SK-N-MC (cell line): ENCODE measurements at regions not wholly inside any gene's neighbourhood (a gene's known extent, or its start where the extent isn't known, plus 50 kb on each side); places are given as distances from the start of the nearest gene placed in this dataset.

Experiments
- EZH2 ChIP-seq: fragments of 200-600 bp; sonication (generic); IDR thresholded peaks from one replicate; pipeline ENCODE4 v1.6.1; 2017; ENCODE audit warnings: antibody characterized with exemption
- FOXP2 ChIP-seq: optimal IDR thresholded peaks from 2 replicates; pipeline ENCODE3; 2011; ENCODE audit warnings: mild to moderate bottlenecking, moderate library complexity; ENCODE audit not compliant: insufficient read depth; ENCODE audit errors: extremely low read length, control extremely low read depth
- POLR2AphosphoS5 ChIP-seq: IDR thresholded peaks from 2 replicates; pipeline ENCODE4 v1.6.1; 2012; ENCODE audit warnings: mild to moderate bottlenecking, low read depth, low read length, borderline replicate concordance

- TF ChIP-seq EZH2 (no peak), POLR2AphosphoS5 (no peak), FOXP2 (no peak)
Measured at GRCh38 chr5:74063821-74064220, 437.8 kb downstream of the ARHGEF28 start.
